ENCODE measurements at regions not wholly inside any gene's neighbourhood (a gene's known extent, or its start where the extent isn't known, plus 50 kb on each side); places are given as distances from the start of the nearest gene placed in this dataset.

DNA sequence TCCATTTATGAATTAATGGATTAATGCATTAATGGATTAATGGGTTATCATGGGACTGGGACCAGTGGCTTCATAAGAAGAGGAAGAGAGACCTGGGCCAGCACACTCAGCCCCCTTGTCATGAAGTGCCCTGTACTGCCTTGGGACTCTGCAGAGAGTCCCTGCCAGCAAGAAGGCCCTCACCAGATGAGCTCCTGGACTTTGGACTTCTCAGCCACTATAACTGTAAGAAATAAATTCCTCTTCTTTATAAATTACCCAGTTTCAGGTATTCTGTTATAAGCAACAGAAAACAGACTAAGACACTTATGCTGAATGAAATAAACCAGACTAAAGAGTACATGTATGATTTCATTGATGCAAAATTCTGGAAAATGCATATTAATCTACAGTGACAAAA, 119.4 kb upstream of the MSX1 start:
- DNase-seq (ENCODE audit: low read depth) = no peak

DNA sequence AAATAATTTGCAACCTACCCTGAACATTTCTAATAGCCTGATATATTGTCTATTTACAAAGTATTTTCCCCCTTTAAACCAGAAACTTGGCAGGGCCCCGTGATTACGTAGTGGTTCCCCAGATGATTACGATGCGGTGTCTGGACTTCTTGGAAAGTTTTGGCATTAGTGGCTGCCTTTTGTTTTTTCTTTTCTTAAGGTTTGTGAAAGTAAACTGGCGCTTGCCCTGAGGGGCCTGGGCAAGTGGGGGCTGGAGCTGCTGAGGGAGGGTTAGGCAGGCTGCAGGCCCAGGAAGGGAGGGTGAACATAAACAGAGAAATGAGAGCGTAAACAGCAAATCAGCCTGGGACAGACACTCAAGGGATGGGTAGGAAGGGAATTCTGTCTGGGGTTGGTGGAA, 123.6 kb upstream of the MSX1 start:
- DNase-seq (ENCODE audit: low read depth) = no peak

GRCh38 chr4:4735136-4735750, 124.2 kb upstream of the MSX1 start:
- no peak for DNase-seq (ENCODE audit: low read depth)

DNA sequence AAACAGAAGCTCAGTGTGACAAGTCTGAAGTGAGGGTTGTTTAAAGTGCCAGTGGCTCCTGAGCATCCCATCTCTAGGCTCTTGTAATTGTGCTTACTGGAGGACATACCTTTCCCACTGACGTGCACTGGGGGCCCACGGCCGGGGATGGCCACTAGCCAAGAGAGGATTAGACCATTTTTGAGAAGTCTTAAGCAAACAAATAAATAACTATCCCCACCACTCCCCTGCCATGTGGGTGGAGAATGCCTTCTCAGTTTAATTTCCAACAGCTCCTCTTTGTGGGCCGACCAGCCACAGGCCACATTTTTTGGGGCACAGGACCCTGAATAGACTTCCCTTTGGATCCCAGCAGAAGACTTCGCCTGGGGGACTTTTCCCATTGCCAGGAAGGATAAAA, 125.0 kb upstream of the MSX1 start:
- DNase-seq (ENCODE audit: low read depth) = no peak

- no peak for DNase-seq (ENCODE audit: low read depth)
Observed at GRCh38 chr4:4733663-4734062, 125.8 kb upstream of the MSX1 start.

DNA sequence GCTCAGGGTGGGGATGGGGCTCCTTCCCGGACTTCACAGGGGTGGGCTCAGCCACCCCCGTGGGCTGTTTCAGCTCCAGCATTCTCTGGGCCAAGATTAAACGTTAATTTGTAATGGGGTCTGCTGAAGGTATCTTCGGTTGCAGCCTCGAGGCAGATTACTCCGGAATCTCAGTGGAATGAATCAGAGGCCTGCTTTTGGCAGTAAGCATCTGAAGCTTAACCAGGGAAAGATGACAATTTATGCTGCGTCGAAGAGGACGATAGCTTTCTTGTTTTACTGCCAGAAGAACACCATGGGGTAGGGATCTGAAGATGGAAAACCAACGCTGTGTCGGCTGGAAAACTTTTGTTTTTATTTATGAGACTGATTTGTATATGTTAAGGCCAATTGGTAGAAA, 129.2 kb upstream of the MSX1 start:
- DNase-seq (ENCODE audit: low read depth) = no peak

DNA sequence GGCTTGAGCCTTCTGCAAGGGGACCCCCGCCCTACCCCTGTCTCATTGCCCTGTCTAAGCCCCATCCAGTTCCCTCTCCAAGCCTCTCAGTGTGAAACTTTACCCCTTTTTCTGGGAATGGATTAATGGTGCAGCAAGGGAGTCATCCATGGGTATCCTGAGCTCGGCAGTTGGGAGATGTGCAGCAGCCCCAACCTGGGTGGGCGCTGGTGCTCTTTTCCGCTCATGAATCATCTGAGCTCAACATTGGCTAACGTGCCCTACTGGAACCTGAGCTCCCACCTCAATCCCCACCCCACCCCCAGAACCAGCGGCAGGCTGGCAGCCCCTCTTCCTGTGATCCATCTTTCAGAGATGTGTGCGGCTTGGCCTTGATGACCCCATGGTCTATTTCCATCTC, 130.3 kb upstream of the MSX1 start:
- DNase-seq (ENCODE audit: low read depth) = no peak

DNA sequence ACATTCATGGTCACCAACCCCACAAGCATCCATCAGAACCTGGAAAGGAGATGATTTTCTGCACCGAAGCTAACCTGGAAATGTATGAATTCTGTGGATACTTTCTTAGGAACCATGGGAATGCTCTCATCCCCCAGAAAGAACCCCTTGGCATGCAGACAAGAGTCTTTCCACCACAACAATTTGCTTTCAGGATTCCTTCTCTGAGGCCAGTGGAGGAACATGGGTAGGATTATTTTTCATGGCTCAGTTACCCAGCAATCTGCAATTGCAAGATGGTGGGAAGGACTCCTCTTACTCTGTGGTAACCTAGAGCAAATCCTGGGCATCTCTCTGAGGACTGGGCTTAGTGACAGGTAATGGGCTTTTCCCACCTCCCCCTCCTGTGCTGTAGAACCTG, 131.9 kb upstream of the MSX1 start:
- no peak for DNase-seq (ENCODE audit: low read depth)

DNA sequence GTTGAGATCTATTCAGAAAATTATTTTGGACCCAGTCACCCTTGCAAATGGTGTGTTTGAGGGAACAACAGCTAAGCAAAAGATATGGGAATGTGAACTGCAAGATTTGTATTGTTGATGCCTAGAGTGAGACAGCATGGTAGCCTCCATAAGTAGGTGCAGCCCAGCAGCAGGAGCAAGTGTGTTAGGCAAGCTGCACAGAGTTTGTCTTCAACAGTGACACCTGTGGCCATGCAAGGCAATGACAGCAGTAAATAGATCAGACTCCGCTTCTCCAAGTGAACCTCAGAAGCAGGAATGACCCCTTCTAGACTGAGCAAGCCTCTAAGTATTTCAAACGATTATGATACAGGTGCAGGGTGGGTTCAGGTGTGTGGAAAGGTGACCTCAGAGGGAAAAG, 133.4 kb upstream of the MSX1 start:
- DNase-seq (ENCODE audit: low read depth) = no peak

- no peak for DNase-seq (ENCODE audit: low read depth)
Observed at GRCh38 chr4:4724321-4724720, 135.1 kb upstream of the MSX1 start.

DNA sequence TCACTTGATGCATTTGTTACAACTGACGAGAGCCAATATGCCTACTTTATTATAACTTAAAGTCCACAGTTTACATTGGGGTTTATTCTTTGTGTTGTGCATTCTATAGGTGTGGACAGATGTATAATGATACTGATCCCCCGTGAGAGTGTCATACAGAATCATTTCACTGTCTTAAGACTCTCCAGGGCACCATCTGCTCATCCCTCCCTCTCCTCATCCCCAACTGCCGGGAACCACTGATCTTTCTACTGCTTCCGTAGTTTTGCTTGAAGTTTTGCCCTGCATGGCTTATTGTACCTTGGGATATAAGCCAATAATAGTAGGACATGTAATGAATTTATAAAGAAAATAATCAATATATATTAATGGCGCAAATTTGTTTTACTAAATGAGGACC, 137.8 kb upstream of the MSX1 start:
- DNase-seq (ENCODE audit: low read depth) = no peak

GRCh38 chr4:4720646-4721045, 138.8 kb upstream of the MSX1 start:
- no peak for DNase-seq (ENCODE audit: low read depth)

DNA sequence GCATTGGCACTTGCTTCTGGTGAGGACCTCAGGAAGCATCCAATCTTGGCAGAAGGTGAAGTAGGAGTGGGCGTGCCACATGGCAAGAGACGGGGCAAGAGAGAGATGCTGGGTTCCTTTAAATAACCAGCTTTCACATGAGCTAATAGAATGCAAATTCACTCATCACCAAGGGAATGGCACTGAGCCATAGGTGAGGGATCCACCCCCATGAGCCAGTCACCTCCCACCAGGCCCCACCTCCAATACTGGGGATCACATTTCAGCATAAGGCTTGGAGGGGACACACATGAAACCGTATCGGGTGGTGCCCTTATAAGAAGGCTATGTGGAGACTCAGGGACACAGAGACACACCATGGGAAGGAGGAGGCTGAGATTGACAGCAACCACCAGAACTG, 140.0 kb upstream of the MSX1 start:
- no peak for DNase-seq (ENCODE audit: low read depth)

DNA sequence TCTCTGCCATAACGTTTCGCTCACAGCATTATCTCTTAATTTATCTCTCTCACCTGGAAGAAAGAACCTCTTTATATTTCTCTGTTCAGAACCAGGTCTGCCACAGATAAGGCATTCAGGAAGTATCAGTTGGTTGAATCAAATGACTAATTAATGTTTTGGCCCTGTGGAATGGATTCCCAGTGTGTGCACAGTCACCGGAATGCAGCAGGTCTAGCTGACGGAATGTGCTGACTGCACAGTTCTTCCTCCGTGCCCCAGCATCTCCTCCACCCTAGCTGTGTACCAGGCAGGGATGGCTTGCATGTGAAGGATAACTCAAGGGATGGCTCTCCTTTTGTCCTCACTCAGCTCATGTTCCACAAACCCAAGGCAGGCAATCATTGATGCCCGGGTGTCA, 141.8 kb upstream of the MSX1 start:
- DNase-seq (ENCODE audit: low read depth) = no peak

DNA sequence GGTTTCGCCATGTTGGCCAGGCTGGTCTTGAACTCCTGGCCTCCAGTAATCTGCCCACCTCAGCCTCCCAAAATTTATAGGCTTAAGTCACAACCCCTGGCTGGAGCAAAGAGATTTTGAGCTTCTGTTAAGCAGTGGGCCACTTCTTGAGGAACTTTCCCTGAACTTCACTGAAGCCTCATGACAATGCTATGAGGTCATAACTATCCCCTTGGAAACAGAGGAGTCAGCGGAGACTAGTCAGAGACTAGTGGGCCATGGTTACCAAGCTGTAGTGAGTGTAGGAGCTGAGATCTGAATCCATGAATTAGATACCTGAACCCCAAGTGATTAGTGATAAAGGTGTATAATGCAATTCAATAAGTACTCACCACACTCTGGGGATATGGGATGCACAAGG, 145.1 kb upstream of the MSX1 start:
- DNase-seq (ENCODE audit: low read depth) = no peak

DNA sequence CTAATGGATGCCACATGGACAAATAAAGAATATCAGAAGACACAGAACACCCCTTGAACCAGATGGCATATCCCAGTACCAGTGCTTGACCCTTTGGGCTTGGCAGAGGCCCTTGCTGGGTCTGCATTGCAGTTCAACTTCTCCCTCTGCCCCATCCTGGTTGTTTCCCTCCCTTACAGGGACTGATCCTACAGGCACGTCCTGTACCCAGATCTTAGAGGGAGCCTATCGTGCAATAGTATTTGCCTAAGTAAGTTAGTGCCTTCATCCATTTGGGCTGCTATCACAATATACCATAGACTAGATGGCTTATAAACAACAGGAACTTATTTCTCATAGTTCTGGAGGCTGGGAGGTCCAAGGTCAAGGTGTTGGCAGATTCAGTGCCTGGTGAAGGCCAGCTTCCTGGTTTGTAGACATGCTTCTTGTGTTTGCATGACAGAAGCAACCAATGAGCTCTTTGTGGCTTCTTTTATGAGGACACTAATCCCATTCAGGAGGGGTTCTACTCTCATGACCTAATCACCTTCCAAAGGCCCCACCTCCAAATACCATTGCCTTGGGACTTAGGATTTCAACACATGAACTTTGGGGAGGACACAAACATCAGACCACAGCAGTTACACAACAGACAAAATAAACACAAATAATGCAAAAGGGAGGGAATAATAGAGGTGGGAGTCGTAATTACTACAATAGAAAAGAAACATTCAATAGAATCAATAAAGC, 146.5 kb upstream of the MSX1 start:
- no peak for DNase-seq (ENCODE audit: low read depth)

- DNase-seq (ENCODE audit: low read depth) = no peak
Observed at GRCh38 chr4:4711902-4712301, 147.6 kb upstream of the MSX1 start.

DNA sequence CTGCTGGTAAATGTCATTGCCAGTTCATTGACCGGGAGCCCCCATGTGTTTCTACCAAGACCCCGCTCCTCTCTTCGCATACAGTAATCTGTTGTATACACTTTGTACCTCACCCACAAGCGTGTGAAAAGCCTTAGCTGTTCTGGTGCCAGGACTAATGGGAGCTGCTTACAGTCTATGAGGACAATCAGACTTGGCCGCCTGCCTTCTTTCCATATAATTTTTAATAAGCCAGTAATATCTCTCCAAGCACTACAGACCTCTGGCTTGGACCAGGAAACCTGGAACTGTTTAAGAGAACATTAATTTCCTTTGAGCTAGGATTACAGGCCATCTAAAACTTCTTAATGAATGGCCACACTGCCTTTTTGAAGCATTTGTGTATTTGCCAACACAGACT, 149.7 kb upstream of the MSX1 start:
- no peak for DNase-seq (ENCODE audit: low read depth)

DNA sequence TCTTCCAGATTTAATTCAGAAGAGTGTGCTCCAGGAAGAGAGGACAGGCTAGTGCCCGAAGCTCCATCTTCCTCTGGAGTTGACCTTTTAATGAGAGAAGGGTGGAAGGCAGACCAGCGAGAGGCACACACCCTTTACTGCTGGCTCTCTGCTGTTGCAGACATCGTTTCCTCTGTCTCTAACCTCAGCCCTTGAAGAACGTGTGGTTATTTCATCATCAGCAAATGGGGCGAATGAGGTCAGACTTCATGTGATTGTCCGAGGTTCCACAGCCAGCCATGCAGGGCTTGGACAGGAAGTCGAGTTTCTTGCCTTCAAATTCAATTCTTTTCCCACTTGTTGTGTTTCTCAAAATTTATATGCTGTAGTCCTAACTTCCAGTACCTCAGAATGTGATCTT, 155.2 kb upstream of the MSX1 start:
- DNase-seq (ENCODE audit: low read depth) = peak; percentile 20

DNA sequence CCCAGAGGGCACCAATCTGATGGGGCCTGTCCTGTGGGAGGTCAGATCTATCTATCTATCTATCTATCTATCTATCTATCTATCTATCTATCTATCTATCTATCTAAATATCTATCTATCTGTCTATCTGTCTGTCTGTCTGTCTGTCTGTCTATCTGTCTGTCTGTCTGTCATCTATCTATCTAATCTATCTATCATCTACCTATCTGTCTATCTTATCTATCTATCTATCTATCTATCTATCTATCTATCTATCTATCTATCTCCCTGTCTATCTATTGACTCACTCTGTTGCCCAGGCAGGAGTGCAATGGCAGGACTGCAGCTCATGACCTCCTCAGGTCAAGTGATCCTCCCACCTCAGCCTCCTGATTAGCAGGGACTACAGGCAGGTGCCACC, 155.7 kb upstream of the STX18 start:
- DNase-seq (ENCODE audit: low read depth) = no peak

- no peak for DNase-seq (ENCODE audit: low read depth)
Observed at GRCh38 chr4:4696530-4696929, 154.7 kb upstream of the STX18 start.

DNA sequence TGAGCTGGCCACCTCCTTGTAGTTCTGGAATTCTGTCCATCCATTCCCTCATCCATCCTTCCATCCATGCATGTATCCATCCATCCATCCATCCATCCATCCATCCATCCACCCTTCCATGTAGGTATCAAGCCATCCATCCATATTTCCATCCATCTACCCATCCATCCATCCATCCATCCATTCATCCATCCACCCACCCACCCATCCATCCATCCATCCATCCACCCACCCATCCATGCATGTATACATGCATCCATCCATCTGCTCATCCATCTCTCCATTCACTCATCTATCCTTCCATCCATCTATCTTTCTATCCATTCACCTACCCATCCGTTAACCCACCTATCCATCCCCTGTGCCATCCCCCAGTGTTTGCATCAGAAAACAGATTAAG, 153.6 kb upstream of the STX18 start:
- DNase-seq (ENCODE audit: low read depth) = no peak

DNA sequence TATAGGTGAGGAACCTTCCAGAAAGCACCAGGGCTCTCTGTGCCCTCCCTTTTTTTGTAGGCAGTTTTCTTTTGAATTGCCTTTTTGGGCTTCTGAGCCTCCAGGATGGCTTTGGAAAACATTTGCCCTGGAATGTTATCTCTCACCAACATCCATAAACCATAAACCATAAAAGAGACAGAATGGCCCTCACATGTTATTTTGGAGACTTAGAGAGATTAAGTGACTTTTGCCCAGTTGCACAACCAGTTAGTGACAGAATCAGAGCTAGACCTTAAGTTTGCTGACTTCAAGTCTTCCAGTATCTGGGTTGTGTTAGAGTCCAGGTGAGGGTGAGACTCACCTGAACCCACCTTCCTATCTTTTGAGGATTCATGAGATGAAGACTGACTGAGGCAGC, 153.0 kb upstream of the STX18 start:
- no peak for DNase-seq (ENCODE audit: low read depth)

DNA sequence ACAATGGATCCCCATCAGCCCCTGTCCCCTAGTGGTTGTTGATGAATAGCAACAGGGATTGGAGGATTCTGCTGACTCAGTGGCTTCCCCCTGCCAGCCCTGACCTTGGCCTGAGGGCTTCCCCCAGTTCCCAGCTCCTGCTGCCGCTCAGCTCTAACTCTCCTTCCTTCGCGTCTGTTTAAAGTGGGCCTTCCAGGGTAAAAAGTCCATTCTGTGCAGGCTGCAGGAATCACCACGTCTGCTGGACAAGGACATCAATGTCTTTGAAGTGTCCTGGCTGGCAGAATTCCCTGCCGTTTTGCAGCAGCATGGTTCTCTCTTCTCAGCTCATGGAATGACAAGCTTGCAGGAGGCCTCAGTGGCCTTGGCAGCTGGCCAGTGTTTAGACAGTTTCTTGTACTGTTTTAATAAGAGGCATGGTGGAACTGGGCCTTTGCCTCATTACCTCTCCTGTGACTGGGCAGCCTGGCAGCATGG, 152.5 kb upstream of the STX18 start:
- DNase-seq (ENCODE audit: low read depth) = no peak
